Superior temporal gyrus (tissue), 1 donor: ENCODE measurements at regions not wholly inside any gene's neighbourhood (a gene's known extent, or its start where the extent isn't known, plus 50 kb on each side); places are given as distances from the start of the nearest gene placed in this dataset.
"Not testable (repeated sequence)": the region's sequence is repeated elsewhere in the genome, so short reads cannot be mapped to it uniquely, and the experiment has no call there.

Source experiments
- DNase-seq: peaks from one replicate; pipeline ENCODE4 v3.0.0-alpha.2; 2016; ENCODE audit errors: extremely low spot score

DNA sequence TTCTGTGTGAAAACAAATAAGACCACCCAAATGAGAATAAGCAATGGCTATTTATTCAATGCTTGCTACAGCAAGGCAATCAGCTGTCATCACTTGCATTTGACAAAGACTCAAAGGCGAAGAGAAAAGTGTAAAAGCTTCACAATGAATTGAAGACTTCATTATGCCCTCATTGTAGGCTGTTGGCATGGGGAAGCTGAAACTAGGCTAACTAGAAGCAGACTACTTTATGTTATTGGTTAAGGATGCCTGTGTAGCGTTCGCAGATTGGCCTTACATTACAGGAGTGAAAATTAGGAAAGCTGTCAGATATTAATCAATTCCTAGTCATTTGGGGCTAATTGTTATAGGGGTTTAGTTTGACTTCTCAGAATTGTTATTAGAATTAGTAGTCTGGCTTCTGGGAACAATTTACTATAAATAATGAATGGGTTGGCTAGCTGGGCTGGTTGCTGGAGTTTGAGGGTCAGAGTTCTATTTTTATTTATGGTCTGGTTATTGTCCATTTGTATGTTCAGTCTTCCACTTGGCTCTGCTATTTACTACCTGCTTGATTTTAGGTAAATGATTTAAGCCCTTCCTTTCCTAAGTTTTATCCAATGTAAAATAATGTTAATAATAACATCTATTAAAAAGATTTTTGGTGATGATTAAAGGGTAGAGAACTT, 437.2 kb upstream of the SYT4 start:
- no peak for DNase-seq

DNA sequence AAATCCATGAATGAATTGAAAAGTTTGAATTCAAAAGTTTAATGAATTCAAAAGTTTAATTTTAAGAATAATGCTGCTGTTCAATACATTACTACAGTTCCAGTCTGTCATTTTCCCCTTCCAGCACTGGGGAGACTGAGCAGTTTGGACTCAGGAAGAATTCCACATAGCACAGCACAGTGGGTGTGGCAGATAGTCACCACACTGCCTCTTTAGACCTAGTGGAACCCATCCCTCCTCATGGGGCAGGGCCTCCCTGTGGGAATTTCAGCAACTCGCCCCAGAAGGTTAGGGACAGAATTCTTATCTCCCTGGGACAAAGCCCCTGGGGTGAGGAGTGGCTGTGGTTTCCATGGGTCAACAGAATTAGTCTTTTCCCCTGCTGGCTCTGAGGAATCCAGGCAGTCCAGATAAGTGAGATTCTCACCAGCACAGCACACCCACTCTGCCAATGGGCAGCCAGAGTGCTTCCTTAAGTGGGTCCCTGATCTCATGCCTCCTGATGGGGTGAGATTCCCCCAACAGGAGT, 442.0 kb upstream of the SYT4 start:
- DNase-seq = no peak

DNA sequence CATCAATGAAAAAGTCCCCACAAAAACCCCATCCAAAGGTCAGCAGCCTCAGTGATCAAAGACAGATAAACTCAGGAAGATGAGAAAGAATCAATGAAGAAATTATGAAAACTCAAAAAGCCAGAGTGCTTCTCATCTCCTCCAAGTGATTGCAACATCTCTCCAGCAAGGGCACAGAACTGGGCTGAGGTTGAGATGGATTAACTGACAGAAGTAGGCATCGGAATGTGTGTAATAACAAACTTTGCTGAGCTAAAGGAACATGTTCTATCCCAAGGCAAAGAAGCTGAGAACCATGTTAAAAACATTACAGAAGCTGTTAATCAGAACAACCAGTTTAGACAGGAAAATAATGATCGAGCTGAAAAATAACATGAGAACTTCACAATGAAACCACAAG, 442.8 kb upstream of the SYT4 start:
- no peak for DNase-seq

DNA sequence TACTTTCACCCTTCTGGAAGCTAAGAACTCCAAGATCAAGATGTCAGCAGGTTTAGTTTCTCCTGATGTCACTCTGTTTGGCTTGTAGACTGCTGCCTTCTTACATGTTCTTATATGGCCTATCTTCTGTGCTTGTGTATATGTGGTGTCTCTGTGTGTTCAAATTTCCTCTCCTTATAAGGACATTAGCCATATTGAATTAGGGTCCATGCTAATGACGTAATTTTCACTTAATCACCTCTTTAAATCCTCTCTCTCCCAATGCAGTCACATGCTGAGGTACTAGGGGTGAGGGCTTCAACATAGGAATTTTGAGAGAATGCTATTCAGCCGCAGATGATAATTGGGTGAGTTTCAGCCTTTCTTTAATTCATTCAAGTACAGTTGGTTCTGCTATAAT, 458.3 kb upstream of the SYT4 start:
- DNase-seq = no peak

DNA sequence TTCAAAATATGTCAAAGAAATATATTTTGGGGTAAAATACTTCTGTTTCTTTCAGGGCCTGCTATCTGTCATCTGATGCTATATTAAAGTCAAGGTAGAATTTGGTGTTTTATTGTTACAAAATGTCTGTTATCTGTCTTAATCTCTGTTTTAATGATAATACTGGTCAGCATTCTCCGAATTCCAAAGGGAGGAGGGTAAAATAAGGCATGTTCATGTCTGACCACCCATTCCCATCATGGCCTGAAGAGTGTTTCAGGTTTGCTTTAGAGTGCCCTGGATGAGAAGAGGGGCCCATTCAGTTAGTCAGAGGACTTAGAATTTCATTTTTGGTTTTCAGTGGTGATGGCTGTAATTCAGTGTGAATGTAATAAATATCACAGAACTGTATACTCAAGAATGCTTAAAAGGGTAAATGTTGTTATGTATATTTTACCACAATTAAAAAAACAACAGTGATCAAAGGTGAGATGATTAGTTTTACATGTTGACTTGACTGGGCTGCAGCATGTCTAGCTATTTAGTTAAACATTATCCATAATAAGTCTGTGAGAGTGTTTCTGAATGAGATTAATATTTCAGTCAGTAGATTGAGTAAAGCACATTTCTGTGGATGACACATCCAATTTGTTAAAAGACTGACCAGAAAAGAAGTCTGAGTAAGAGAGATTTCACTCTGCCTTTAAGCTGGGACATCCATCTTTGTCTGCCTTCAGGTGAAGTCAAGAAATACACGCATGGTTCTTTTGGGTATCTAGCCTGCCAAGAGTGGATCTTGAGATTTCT, 467.9 kb upstream of the SYT4 start:
- no peak for DNase-seq

DNA sequence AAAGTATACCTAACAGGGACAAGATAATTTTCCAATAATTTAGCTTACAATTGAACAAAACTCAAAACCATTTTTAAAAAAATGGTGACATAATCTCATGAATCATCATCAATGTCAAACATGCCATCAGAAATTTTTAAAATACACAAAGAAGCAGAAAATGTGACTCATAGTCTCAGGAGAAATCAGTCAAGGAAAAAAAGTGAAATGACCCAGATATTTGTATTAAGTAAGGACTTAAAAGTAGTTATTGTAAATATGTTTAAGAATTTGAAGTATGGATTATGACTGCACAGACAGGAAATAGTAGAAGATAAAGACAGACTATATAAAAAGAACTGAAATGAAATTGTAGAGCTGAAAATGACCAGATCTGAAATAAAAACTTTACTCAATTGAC, 473.9 kb upstream of the SYT4 start:
- DNase-seq = no peak

DNA sequence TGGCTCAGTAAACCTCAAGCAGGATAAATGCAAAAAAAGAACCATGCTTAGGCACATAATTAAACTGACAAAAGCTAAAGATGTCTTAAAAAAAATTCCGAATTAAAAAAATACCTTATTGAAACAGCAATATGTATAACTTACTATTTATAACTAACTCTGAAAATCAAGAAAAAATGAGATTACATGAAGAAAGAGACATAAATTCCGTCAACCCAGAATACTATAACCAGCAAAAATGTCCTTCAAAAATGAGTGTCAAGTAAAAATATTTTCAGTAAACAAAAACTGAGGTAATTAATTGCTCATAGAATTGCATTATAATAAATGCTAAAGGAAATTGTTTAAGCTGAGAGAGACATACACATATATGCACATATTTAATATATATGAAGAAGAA, 474.5 kb upstream of the SYT4 start:
- DNase-seq = no peak

DNA sequence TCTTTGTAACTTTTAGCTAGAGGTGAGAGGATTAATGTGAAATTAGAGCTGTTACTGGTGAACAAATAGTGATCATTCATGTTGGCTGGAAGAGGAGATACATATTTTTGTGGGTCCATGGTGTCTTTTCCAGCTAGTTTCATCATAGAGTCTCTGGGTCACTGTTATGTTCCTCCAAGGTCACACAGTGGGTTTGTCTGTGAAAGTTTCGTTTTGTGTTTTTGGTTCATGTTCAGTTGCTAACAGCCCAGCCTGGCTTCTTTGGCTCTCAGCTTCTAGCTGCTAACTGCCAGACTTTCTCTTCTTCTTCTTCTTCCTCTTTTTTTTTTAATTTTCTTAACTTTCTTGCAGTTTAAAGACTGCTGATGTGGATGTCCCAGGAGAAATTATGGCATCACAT, 480.0 kb upstream of the SYT4 start:
- DNase-seq = no peak

DNA sequence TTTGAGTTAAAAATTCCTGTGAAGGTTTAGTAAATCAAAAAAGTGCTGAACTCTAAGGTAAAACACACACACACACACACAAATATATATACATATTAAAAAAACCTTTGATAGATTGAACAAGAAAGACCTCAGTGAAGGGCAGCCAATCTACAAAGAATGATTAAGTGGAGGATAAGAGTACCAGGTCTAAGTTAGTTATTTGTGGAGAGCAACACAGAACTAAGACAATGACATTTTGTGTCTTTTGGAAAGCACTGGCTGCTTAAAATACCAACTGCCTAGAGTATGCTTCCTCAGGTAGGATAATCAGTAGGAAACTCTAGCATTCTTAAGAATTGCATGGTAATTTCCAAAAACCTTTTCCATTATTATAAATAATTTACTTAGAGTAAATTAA, 481.4 kb upstream of the SYT4 start:
- DNase-seq = no peak

DNA sequence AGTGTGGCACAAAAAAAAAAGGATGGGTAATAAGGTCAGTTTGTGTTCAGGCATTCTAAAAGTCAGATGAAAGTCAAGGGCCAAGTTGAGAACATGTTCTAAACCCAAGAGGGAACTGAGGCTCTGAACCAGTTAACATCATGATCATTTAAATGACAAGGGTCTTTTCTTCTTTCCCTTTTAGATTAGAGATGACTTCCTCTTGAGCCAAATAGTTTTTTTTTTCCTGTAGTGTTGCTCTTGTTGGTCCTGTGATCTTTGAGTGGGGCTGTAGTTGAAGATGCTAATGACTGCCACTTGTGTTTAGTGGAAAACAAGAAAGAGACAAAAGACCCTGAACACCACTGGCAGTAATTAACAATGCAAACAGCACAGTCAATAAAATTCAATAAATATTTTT, 482.7 kb upstream of the SYT4 start:
- DNase-seq = no peak

DNA sequence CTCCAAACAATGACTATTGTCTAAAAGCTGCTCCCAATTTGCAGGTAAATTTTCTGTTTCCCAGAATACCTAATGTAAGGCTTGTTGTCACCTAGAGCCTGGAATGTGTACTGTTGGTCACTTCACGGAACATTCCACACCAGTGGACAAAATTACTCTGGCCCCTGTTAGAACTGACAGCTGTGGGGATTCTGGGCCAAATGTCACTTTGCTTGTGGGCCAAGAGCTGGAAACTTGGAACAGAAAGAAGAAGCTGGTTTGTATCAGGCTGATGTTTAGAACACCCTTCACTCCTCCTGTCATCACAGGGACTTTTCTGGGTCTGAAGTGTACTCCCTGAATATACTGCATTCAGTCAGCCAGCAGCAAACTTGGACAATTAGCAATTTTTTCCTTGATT, 495.6 kb upstream of the SYT4 start:
- no peak for DNase-seq

DNA sequence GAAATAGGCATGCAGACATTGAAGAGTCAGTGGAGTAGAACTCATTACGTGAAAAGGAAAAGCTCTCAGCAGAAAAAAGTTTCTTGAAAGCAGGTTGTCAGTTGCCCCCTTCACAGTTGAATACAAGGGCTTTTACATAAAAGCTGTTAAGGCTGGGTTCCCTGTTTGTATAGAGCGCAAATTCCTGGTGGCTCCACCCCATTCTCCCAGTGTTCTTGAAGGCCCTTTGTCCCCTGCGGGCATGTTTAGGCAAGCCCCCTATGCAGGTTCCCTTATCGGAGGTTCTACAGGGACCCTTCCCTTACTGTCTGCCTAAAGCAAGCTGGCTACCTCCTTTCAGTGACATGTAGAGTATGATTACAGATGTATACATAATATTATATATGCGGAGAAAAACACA, 497.2 kb upstream of the SYT4 start:
- no peak for DNase-seq

DNA sequence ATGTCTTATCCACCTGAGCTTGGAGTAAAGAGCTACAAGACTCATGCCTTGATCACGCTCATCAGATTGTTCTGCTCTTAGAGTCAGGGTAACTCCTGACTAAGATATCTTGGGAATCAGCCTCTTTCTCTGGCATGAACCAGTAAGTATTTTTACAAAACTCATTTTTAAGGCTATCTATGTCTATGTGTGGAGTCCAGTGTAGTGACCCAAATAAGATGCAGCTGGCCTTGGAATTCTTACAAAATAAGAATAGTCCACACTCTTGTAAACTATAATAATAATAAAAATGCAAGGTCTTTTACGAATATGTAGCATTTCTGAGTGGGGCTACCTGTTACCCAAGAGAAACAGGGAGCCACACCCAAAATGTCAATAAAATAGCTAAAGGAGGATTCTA, 498.3 kb upstream of the SYT4 start:
- no peak for DNase-seq

DNA sequence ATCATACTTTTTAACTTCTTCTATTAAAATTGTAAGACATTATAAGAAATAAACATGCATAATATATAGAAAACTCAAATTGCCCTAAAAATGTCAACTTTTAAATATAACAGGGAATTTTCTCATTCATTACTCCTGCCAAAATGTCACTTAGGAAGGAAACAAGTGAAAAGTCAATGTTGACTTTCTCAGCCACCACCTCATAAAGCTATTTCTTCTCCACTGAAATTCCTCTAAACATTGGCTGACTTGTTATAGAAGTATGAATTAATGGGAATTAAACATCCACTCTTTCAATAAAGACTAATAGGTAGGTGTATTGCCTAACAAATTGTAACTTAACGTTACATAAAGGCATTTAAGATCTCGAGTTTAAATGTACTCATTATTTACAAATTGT, 499.7 kb upstream of the SYT4 start:
- DNase-seq = no peak

DNA sequence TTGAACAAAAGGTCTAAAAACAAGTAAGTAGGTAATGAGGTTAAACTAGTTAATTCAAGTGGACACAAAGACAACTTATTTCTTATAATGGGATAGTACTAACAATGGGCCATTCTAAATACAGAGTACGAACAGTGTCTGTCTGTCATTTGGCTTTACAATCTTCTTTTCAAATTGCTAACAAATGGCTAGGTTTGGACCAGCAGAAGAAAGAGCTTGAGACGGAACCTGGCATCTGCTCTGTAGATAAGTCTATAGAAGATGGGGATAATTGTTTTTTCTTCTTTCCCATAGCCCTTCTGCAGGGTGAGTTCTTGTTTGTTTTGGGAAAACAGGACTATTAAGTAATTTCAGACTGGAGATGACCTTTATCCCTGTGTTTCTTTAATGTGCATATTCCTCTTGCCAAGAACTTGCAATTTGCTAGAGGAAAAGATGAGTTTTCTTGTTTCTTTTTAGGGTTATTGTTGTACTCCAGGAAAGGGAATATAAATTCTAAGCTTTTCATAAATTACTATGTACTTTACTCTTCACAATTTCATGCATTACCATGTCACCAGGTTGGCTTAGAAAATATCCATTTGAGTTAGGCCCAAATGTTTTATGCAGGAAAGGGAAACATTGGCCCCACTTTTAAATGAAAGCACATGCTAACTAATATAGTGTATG, 500.5 kb upstream of the SYT4 start:
- no peak for DNase-seq

DNA sequence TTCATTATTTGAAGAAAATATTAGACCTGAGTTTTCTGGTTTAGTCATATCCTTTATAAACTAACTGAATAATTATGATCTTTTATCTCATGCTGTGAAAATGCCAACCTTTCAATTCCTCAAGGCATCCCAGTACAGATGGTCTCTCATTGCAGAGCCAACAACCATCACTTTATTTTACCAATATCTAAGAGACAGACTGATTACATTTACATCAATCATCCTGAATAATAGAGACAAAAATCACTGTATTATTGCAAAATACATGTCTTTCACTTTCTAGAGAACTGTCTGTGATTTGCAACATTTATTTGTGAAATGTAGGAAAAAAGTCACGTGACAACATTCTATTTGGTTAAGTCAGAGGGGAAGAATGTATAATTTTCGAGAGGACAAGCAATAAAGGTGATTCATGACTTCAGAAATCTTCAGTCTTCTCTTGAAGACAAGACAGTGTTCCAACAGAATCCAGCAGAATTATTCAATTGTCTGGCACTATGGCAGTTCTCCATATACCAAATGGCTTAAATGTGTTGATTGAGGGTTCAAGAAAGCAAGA, 503.6 kb upstream of the SYT4 start:
- no peak for DNase-seq

DNA sequence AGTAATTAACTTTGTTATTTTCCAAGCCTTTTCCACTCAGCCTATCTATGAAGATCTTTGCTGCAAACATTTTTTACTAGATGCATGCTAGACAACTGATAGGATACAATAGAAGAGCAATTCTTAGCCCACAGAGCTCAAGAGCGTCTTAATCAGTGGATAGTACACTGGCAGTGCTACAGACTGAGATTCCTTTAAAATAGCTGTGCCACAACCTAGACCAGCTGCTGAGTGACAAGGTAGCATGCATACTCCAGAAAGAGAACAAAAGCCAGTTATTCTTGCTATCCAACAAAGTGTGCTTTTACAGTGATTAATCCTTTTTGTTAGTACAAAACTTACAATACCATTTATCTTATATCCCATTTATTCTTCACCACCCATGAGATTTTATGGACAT, 507.9 kb upstream of the SYT4 start:
- no peak for DNase-seq

DNA sequence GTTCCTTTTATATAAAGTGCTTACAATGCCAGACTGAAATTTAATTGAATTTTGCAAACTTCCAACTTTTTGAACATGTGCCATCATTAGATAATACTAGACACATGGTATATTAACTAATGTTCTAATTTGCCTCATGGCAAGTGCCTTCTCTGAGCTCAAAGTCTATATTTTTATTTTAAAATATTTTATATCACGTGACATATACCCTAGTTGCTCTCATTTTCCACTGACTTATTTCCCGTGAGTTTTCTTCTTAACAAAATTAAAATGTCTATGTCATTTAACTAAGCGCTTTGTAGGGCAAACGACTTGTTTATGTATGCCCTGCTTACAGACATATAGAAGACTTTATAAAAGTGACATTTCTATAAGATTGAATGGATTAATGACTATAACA, 509.6 kb upstream of the SYT4 start:
- DNase-seq = no peak

DNA sequence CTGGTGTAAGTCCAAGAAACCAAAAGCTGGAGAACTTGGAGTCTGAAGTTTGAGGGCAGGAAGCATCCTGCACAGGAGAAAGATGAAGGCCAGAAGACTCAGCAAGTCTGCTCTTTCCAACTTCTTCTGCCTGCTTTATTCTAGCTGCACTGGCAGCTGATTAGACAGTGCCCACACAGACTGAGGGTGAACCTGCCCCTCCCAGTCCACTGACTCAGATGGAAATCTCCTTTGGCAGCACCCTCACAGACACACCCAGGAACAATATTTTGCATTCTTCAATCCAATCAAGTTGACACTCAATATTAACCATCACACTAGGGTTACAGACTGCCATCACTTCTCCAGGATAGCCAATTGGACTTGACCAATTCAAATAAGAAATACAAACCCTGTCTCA, 510.4 kb upstream of the SYT4 start:
- not testable (repeated sequence) for DNase-seq

DNA sequence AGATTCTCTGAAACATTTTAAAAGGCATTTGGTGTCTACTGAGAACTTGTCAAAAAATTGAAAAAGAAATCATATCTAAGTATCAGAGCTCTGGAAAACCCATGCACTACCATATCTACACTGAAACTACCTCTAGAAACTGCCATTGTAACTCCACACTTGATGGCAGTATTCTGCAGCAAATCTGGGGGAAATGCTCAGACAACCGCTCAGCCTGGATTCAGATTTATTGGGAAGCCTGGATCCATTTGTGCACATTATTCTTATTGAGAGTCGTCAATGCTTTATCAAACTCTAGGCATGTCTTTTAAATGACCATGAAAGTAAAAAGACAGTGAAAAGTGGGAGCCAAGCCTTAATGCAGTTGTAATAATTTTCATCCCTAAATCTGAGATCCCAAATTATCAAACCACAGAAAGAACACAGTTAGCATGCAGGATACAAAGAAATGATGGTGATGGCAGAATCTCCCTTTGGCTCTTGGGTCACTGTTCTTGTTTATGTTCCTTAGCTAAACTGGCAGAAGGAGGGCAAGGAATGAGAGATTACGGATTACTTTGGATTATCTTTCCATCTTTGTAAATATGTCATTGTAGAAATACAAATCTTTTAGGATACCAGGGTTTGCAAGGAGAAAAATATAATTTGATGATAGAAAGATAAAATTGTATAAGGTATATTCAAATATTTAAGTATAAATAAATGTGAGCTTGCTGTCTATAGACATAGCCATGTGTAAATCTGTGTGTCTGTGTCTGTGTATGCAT, 512.1 kb upstream of the SYT4 start:
- DNase-seq = peak; percentile 64

DNA sequence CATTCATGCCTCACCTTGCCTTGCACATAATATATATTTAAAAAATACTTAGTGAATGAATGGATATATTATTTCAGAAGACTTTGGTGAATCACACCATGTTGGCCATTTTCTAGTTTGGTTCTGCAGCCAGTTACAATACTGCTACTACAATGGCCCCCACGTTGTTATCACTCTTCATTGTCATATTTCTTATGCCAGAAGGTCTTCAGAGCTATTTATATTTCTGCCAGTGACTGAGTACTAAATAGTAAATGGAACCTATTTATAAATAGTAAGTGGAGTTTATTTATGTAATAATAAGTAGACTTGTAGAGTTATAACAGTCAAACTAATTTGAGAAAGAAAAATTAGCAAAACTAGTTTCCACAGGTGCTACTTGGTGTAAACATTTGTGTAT, 516.6 kb upstream of the SYT4 start:
- DNase-seq = no peak

DNA sequence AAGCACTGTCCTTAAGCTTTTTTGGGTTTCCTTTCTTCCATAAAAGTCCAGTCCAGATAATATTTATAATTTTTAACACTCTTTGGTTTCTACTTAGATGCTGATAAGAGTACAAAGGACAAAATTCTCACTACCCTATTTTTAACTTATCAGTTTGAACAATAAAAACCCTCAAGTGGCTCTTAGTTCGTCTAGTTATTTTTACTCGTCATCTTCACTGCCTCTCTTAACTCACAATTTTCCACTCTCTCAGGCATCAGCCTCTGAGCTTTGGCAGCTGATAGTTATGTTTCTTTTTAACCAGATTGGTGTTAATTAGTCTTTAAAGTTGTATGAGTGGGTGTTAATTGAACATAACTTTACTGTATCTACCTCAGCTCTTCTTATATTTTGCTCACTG, 517.1 kb upstream of the SYT4 start:
- DNase-seq = no peak
